KMS-11 (cell line): ENCODE measurements at regions not wholly inside any gene's neighbourhood (a gene's known extent, or its start where the extent isn't known, plus 50 kb on each side); places are given as distances from the start of the nearest gene placed in this dataset.

Experiments
- H2AFZ ChIP-seq: fragments of 200-600 bp; sonication (generic); 2 replicates; pipeline ENCODE4 v1.6.1; 2016; ENCODE audit warnings: antibody characterized with exemption, mixed run types, low read depth
- H3K27ac ChIP-seq: fragments of 200-600 bp; sonication (generic); 2 replicates; pipeline ENCODE4 v1.6.1; 2016; ENCODE audit warnings: mild to moderate bottlenecking, mixed run types
- H3K27me3 ChIP-seq: fragments of 200-600 bp; sonication (generic); 2 replicates; pipeline ENCODE4 v1.6.1; 2017; ENCODE audit warnings: mild to moderate bottlenecking, low read depth, mixed run types, moderate library complexity; ENCODE audit not compliant: insufficient read depth
- H3K36me3 ChIP-seq: fragments of 200-600 bp; sonication (generic); 2 replicates; pipeline ENCODE4 v1.6.1; 2017; ENCODE audit warnings: mild to moderate bottlenecking, mixed run types; ENCODE audit not compliant: insufficient read depth
- H3K4me1 ChIP-seq: fragments of 200-600 bp; sonication (generic); 2 replicates; pipeline ENCODE4 v1.6.1; 2016; ENCODE audit warnings: mild to moderate bottlenecking, low read depth, mixed run types; ENCODE audit not compliant: poor library complexity, severe bottlenecking
- H3K4me2 ChIP-seq: fragments of 200-600 bp; sonication (generic); 2 replicates; pipeline ENCODE4 v1.7.0; 2016; ENCODE audit warnings: mild to moderate bottlenecking, mixed run types
- H3K4me3 ChIP-seq: fragments of 200-600 bp; sonication (generic); IDR thresholded peaks from 2 replicates; pipeline ENCODE4 v1.6.1; 2017; ENCODE audit warnings: low read depth, low read length, mixed read lengths; ENCODE audit not compliant: insufficient read depth
- H3K79me2 ChIP-seq: fragments of 200-600 bp; sonication (generic); 2 replicates; pipeline ENCODE4 v1.6.1; 2016; ENCODE audit warnings: low read depth, mixed run types; ENCODE audit not compliant: insufficient read depth
- H3K9ac ChIP-seq: fragments of 200-600 bp; sonication (generic); 2 replicates; pipeline ENCODE4 v1.6.1; 2016; ENCODE audit warnings: mild to moderate bottlenecking, mixed run types
- H4K20me1 ChIP-seq: fragments of 200-600 bp; sonication (generic); 2 replicates; pipeline ENCODE4 v1.6.1; 2016; ENCODE audit warnings: mild to moderate bottlenecking, mixed run types; ENCODE audit not compliant: insufficient read depth
- TF ChIP-seq, protein P1 (sequence below): fragments of 200-600 bp; sonication (generic); conservative IDR thresholded peaks from 2 replicates; pipeline ENCODE4 v1.6.1; 2017; ENCODE audit warnings: low read depth, mild to moderate bottlenecking, antibody characterized with exemption, low read length, moderate library complexity, mixed read lengths

DNA sequence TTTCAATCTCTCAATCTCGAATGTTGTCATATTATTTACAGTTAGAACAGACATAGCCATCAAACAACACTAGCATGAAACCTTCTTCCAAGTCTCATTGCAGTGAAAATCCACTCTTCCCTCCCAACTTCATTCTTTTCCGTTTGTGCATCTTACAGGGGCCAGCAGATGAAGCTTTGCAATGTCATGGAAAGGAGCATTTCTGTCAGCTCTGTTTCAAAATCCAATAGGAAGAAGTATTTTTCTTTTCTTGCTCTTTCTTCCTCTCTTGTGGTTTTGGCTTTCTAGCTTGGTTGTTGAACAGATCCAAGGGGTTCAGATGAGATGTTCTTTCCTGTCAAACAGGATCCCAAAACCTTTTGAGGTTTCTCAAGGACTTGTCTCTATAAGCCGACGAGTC lies 416.6 kb downstream of the AEBP2 start:
- Histone ChIP-seq H3K4me2 (no peak overlapping the region), H3K79me2 (no peaks in the 10 kb centered on the region), H2AFZ (no peak overlapping the region), H3K27me3 (no peaks in the 10 kb centered on the region), H3K4me3 (no peak overlapping the region), H3K4me1 (no peaks in the 10 kb centered on the region), H3K9ac (no peak overlapping the region), H4K20me1 (no peaks in the 10 kb centered on the region), H3K36me3 (no peaks in the 10 kb centered on the region), H3K27ac (no peak overlapping the region)
- TF ChIP-seq, protein P1, sequence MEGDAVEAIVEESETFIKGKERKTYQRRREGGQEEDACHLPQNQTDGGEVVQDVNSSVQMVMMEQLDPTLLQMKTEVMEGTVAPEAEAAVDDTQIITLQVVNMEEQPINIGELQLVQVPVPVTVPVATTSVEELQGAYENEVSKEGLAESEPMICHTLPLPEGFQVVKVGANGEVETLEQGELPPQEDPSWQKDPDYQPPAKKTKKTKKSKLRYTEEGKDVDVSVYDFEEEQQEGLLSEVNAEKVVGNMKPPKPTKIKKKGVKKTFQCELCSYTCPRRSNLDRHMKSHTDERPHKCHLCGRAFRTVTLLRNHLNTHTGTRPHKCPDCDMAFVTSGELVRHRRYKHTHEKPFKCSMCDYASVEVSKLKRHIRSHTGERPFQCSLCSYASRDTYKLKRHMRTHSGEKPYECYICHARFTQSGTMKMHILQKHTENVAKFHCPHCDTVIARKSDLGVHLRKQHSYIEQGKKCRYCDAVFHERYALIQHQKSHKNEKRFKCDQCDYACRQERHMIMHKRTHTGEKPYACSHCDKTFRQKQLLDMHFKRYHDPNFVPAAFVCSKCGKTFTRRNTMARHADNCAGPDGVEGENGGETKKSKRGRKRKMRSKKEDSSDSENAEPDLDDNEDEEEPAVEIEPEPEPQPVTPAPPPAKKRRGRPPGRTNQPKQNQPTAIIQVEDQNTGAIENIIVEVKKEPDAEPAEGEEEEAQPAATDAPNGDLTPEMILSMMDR: no peak

DNA sequence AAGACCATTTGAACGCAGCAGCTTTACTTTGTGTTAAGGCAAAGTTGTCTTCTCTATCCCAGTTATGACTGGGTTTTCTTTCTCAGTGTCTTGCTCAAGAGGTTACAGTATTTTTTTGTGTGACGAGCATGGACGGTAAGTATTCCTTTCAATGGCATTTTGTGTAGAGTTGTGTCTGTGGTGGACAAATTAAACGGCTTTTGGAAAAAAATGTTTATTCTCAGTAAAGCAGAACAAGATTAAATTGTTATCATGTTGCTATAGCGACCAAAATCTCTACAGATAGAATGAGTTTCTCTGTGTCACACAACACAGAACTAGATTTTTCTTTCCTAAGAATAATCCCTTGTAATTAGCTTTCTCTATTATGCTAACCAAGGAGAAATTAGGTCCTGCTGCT lies 417.1 kb downstream of the AEBP2 start:
- Histone ChIP-seq H3K9ac (no peak overlapping the region), H4K20me1 (no peaks in the 10 kb centered on the region), H2AFZ (no peak overlapping the region), H3K79me2 (no peaks in the 10 kb centered on the region), H3K27ac (no peak overlapping the region), H3K4me2 (no peak overlapping the region), H3K27me3 (no peaks in the 10 kb centered on the region), H3K36me3 (no peaks in the 10 kb centered on the region), H3K4me3 (no peak overlapping the region), H3K4me1 (no peaks in the 10 kb centered on the region)
- TF ChIP-seq, protein P1: no peak

DNA sequence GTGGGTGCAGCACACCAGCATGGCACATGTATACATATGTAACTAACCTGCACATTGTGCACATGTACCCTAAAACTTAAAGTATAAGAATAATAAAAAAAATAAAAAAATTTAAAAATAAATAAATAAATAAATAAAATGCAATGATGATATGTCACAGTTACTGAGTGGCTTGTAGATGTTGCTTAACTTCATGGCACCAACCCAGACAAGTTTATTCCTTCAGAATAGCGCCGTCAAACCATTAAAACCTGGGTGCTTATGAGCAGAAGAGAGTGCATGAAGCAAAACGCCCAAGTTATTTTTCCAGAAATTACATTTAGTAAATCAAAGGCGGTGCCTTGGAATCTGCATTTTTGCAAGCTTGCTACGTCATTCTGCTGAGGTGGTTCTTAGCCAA lies 417.9 kb downstream of the AEBP2 start:
- no peaks in the 10 kb centered on the region for H3K36me3 ChIP-seq
- H3K4me3 ChIP-seq: no peak overlapping the region
- H3K27ac ChIP-seq: no peak overlapping the region
- no peak overlapping the region for H3K4me2 ChIP-seq
- TF ChIP-seq, protein P1: no peak
- H3K9ac ChIP-seq: no peak overlapping the region
- H3K27me3 ChIP-seq: no peaks in the 10 kb centered on the region
- H4K20me1 ChIP-seq: no peaks in the 10 kb centered on the region
- no peak overlapping the region for H2AFZ ChIP-seq
- H3K79me2 ChIP-seq: no peaks in the 10 kb centered on the region
- no peaks in the 10 kb centered on the region for H3K4me1 ChIP-seq

DNA sequence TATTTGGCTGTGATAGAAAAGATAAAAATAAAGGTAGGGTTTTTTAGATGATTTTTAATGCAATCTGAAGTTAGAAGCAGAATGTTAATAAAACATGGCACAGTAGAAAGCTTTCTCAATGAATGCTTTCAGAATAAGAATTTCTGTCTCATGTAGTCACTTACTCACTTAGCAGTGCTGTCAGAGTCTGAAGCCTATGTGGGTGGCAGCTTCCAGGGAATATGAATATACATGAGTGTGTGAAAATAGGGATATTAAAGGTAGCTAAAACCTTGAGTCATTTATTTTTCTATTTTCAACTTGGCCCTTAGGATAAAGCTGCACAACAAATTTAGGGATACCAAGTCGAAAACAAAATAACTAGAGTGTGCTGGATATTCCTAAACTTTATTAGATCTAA lies 427.9 kb downstream of the AEBP2 start:
- Histone ChIP-seq H3K4me3 (no peak overlapping the region), H3K79me2 (no peaks in the 10 kb centered on the region), H3K9ac (no peak overlapping the region), H2AFZ (no peak overlapping the region), H3K4me1 (no peaks in the 10 kb centered on the region), H4K20me1 (no peaks in the 10 kb centered on the region), H3K4me2 (no peak overlapping the region), H3K27ac (no peak overlapping the region), H3K27me3 (no peaks in the 10 kb centered on the region), H3K36me3 (no peaks in the 10 kb centered on the region)
- TF ChIP-seq, protein P1: no peak

DNA sequence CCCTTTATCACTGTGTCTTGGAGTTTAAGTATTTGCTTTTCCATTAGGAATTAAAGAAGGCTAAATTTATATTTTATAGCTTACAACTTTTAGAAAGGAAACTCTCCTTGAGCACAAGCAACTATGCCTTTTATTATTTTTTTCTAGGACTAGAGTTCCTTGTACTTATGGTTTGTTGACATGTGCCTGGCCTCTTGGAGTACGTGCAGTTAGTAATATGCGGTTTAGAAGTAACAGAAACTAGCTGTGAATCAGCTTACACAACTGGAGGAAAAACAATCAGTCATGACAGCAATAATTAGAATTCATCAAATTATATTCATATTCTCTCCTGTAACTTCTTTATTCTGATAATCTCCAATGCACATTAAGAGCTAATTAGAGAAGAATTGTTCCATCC lies 428.7 kb downstream of the AEBP2 start:
- Histone ChIP-seq H3K4me2 (no peak overlapping the region), H3K27me3 (no peaks in the 10 kb centered on the region)
- TF ChIP-seq, protein P1: no peak

More for the DNA sequence above, 428.7 kb downstream of the AEBP2 start:
- Histone ChIP-seq H3K4me3 (no peak overlapping the region), H2AFZ (no peak overlapping the region), H3K4me1 (no peaks in the 10 kb centered on the region), H3K79me2 (no peaks in the 10 kb centered on the region), H4K20me1 (no peaks in the 10 kb centered on the region), H3K27ac (no peak overlapping the region), H3K36me3 (no peaks in the 10 kb centered on the region), H3K9ac (no peak overlapping the region)
